ENCODE measurements at regions not wholly inside any gene's neighbourhood (a gene's known extent, or its start where the extent isn't known, plus 50 kb on each side); places are given as distances from the start of the nearest gene placed in this dataset.

DNA sequence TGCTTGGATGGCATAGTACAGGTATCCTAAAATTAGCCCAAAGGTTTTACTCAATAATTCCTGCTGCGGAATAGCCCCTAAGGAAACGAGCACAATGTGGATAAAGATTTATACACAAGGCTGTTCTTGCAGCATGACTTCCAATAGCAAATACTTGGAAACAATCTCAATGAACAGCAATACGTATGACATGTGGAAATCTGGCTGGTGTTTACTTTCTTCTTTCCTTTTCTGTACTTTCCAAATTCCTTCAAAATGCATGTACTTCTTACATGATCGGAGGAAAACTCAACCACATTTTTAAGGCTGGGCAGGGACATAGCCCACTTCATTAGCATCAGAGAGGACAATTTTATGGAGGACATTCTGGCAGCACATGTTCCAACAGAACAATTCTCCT, 86.6 kb downstream of the C16orf95 start:
- in situ Hi-C loops (cut with MboI), result no loop called here
- Histone ChIP-seq H4K20me1 (ENCODE audit: insufficient read depth) (no peaks in the 10 kb centered on the region), H3K27me3 (replicated peaks; ENCODE audit: insufficient read depth) (0 out of 2 replicates have a peak, but pooled peaks cover 5% of the 10 kb centered on the region), H3K9me2 (ENCODE audit: insufficient read depth) (no peaks in the 10 kb centered on the region), H3K4me2 (ENCODE audit: unreplicated experiment) (no peak overlapping the region), H3K79me2 (ENCODE audit: insufficient read depth) (no peaks in the 10 kb centered on the region), H3K36me3 (ENCODE audit: low read depth) (no peaks in the 10 kb centered on the region), H3F3A (ENCODE audit: insufficient read depth) (no peaks in the 10 kb centered on the region), H3K9ac (no peak overlapping the region), H3K9me3 (ENCODE audit: low read depth) (no peaks in the 10 kb centered on the region), H3K4me1 (ENCODE audit: insufficient read depth) (no peaks in the 10 kb centered on the region), H3K4me3 (no peak overlapping the region), H2AFZ (no peak overlapping the region), H3K27ac (no peak overlapping the region)
- no peak for TF ChIP-seq EZH2phosphoT487 (IDR thresholded peaks at IDR 0.05; ENCODE audit: insufficient read depth, low read depth)
- no peak for TF ChIP-seq EZH2 (IDR thresholded peaks at IDR 0.05; ENCODE audit: insufficient read depth, poor library complexity, severe bottlenecking)
- WGBS, 2 experiments (ENCODE audit: low coverage in 1 of 2, low lambda C conversion rate in 2 of 2, missing lambda C conversion rate in 2 of 2), result 53 to 64% methylated on average over 4 of the region's 4 CpGs
- DNase-seq, result no peak

DNA sequence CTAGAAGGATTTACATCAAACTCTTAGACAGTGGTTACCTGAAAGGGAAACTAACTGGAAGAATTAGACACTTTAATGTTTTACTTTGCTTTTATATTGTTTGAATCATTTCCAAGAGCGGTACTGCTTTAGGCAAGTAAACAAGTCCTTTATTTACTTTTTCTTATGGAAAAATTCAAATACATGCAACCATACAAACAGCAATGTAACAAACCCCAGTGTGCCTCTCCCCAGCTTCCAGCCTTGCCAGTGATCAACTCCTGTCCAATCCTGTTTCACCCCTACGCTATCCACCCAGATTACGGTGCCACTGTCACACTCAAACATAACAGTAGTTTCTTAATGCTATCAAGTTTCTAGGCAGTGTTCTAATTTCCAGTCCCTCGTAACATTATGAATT, 85.9 kb downstream of the C16orf95 start:
- 0 out of 2 replicates have a peak, but pooled peaks cover 5% of the 10 kb centered on the region for H3K27me3 ChIP-seq (replicated peaks; ENCODE audit: insufficient read depth)
- no peaks in the 10 kb centered on the region for H4K20me1 ChIP-seq (ENCODE audit: insufficient read depth)
- H3K9me3 ChIP-seq (ENCODE audit: low read depth), result no peaks in the 10 kb centered on the region
- no peak overlapping the region for H3K4me2 ChIP-seq (ENCODE audit: unreplicated experiment)
- TF ChIP-seq EZH2phosphoT487 (IDR thresholded peaks at IDR 0.05; ENCODE audit: insufficient read depth, low read depth) (no peak), EZH2 (IDR thresholded peaks at IDR 0.05; ENCODE audit: insufficient read depth, poor library complexity, severe bottlenecking) (no peak)
- in situ Hi-C loops (cut with MboI), result no loop called here
- no peaks in the 10 kb centered on the region for H3K79me2 ChIP-seq (ENCODE audit: insufficient read depth)
- H3F3A ChIP-seq (ENCODE audit: insufficient read depth), result no peaks in the 10 kb centered on the region
- WGBS, 2 experiments (ENCODE audit: low coverage in 1 of 2, low lambda C conversion rate in 2 of 2, missing lambda C conversion rate in 2 of 2), result 74 to 78% methylated on average over 4 of the region's 4 CpGs
- H3K4me3 ChIP-seq, result no peak overlapping the region
- no peaks in the 10 kb centered on the region for H3K4me1 ChIP-seq (ENCODE audit: insufficient read depth)
- no peak for DNase-seq
- H3K9ac ChIP-seq, result no peak overlapping the region
- H2AFZ ChIP-seq, result no peak overlapping the region
- no peaks in the 10 kb centered on the region for H3K9me2 ChIP-seq (ENCODE audit: insufficient read depth)
- no peaks in the 10 kb centered on the region for H3K36me3 ChIP-seq (ENCODE audit: low read depth)
- no peak overlapping the region for H3K27ac ChIP-seq

DNA sequence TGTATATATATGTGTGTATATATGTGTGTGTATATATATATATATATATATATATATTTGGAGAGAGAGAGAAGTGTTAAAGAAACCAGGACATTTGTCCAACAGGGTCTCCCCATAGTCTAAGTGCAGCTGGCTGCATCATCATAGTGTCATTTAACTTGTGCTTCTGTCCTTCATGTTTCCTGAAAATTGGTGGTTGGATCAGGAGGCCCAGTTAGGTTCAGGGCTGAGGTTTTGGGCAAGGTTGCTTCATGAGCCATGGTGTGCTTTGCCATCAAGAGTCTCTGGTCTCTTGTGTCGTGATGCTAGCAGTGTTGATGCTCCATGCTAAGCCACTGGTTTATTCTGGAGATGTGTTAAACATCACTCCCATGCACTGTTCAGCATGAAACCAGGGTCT, 85.3 kb downstream of the C16orf95 start:
- no peaks in the 10 kb centered on the region for H3K9me3 ChIP-seq (ENCODE audit: low read depth)
- no peak for TF ChIP-seq EZH2phosphoT487 (IDR thresholded peaks at IDR 0.05; ENCODE audit: insufficient read depth, low read depth)
- no peak for TF ChIP-seq EZH2 (IDR thresholded peaks at IDR 0.05; ENCODE audit: insufficient read depth, poor library complexity, severe bottlenecking)
- no peaks in the 10 kb centered on the region for H3K36me3 ChIP-seq (ENCODE audit: low read depth)
- 60 to 71% methylated on average over 1 of the region's 1 CpG for WGBS, 2 experiments (ENCODE audit: low coverage in 1 of 2, low lambda C conversion rate in 2 of 2, missing lambda C conversion rate in 2 of 2)
- H3K27me3 ChIP-seq (replicated peaks; ENCODE audit: insufficient read depth), result 0 out of 2 replicates have a peak, but pooled peaks cover 5% of the 10 kb centered on the region
- no peaks in the 10 kb centered on the region for H4K20me1 ChIP-seq (ENCODE audit: insufficient read depth)
- no peak overlapping the region for H3K27ac ChIP-seq
- no peaks in the 10 kb centered on the region for H3K9me2 ChIP-seq (ENCODE audit: insufficient read depth)
- no peak overlapping the region for H3K4me3 ChIP-seq
- in situ Hi-C loops (cut with MboI), result no loop called here
- no peaks in the 10 kb centered on the region for H3K4me1 ChIP-seq (ENCODE audit: insufficient read depth)
- H3K4me2 ChIP-seq (ENCODE audit: unreplicated experiment), result no peak overlapping the region
- H3K9ac ChIP-seq, result no peak overlapping the region
- no peak for DNase-seq
- no peaks in the 10 kb centered on the region for H3K79me2 ChIP-seq (ENCODE audit: insufficient read depth)
- H2AFZ ChIP-seq, result no peak overlapping the region
- no peaks in the 10 kb centered on the region for H3F3A ChIP-seq (ENCODE audit: insufficient read depth)

GRCh38 chr16:87233928-87234327, 83.3 kb downstream of the C16orf95 start:
- Histone ChIP-seq H3F3A (ENCODE audit: insufficient read depth) (no peaks in the 10 kb centered on the region), H3K4me3 (no peak overlapping the region), H3K4me2 (ENCODE audit: unreplicated experiment) (no peak overlapping the region), H3K9me3 (ENCODE audit: low read depth) (no peaks in the 10 kb centered on the region), H3K4me1 (ENCODE audit: insufficient read depth) (no peaks in the 10 kb centered on the region), H3K9ac (no peak overlapping the region), H3K27me3 (replicated peaks; ENCODE audit: insufficient read depth) (0 out of 2 replicates have a peak, but pooled peaks cover 5% of the 10 kb centered on the region), H4K20me1 (ENCODE audit: insufficient read depth) (no peaks in the 10 kb centered on the region), H3K79me2 (ENCODE audit: insufficient read depth) (no peaks in the 10 kb centered on the region), H2AFZ (no peak overlapping the region), H3K27ac (no peak overlapping the region), H3K36me3 (ENCODE audit: low read depth) (no peaks in the 10 kb centered on the region), H3K9me2 (ENCODE audit: insufficient read depth) (no peaks in the 10 kb centered on the region)
- in situ Hi-C loops (cut with MboI), result no loop called here
- TF ChIP-seq EZH2phosphoT487 (IDR thresholded peaks at IDR 0.05; ENCODE audit: insufficient read depth, low read depth), result no peak
- no peak for TF ChIP-seq EZH2 (IDR thresholded peaks at IDR 0.05; ENCODE audit: insufficient read depth, poor library complexity, severe bottlenecking)
- peak; percentile 61 for DNase-seq
- WGBS, 2 experiments (ENCODE audit: low coverage in 1 of 2, low lambda C conversion rate in 2 of 2, missing lambda C conversion rate in 2 of 2), result 49 to 56% methylated on average over 10 of the region's 10 CpGs

DNA sequence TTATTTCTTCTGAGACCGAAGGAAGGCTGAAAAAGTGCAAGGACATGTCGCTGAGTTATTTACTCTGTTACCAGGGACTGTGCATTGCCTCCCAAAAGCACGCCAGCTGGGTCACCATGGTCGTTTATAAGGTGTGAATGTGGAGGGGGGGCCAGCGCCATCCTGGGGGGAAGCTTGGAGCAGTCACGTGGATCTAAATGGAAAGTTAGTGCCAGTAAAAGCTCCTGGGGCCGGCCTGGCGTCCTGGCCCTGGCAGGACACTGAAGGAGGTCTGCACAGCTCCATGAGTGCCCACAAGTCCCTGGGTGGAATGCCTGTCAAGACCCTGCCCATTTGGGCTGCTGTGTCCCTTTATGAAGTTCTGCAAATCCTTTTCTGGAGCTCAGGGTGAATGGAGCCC, 82.6 kb downstream of the C16orf95 start:
- in situ Hi-C loops (cut with MboI), result no loop called here
- Histone ChIP-seq H4K20me1 (ENCODE audit: insufficient read depth) (no peaks in the 10 kb centered on the region), H3F3A (ENCODE audit: insufficient read depth) (no peaks in the 10 kb centered on the region), H3K4me1 (ENCODE audit: insufficient read depth) (no peaks in the 10 kb centered on the region), H3K9me2 (ENCODE audit: insufficient read depth) (no peaks in the 10 kb centered on the region), H3K9ac (no peak overlapping the region), H3K36me3 (ENCODE audit: low read depth) (no peaks in the 10 kb centered on the region), H3K79me2 (ENCODE audit: insufficient read depth) (no peaks in the 10 kb centered on the region), H3K9me3 (ENCODE audit: low read depth) (no peaks in the 10 kb centered on the region), H3K4me3 (no peak overlapping the region), H3K27me3 (replicated peaks; ENCODE audit: insufficient read depth) (0 out of 2 replicates have a peak, but pooled peaks cover 5% of the 10 kb centered on the region), H2AFZ (no peak overlapping the region), H3K4me2 (ENCODE audit: unreplicated experiment) (no peak overlapping the region), H3K27ac (no peak overlapping the region)
- 64 to 67% methylated on average over 7 to 8 of the region's 8 CpGs for WGBS, 2 experiments (ENCODE audit: low coverage in 1 of 2, low lambda C conversion rate in 2 of 2, missing lambda C conversion rate in 2 of 2)
- DNase-seq, result no peak
- no peak for TF ChIP-seq EZH2phosphoT487 (IDR thresholded peaks at IDR 0.05; ENCODE audit: insufficient read depth, low read depth)
- TF ChIP-seq EZH2 (IDR thresholded peaks at IDR 0.05; ENCODE audit: insufficient read depth, poor library complexity, severe bottlenecking), result no peak

Measured in GM23248 (cell line).